ENCODE measurements at regions not wholly inside any gene's neighbourhood (a gene's known extent, or its start where the extent isn't known, plus 50 kb on each side); places are given as distances from the start of the nearest gene placed in this dataset.

DNA sequence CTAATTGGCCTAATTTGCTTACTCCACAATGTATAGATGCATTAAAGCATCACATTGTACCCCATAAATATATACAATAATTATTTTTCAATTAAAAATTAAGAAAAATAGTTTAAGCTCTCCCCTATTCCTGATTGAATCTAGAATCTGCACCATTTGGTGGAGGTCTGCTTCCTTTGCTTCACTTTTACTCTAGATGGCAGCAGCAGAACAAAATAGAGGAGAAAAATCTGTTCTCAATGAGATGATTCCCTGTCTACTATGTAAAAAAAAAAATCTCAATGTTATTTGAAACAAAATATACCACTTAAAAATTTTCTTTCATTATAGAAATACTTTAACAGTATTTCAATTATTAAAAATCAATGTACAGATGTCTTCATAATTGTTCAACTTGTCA is 109.6 kb upstream of the FXR1 start:
- in situ Hi-C loops (cut with HindIII; ENCODE audit: low sequenced_read_pairs): no loop called here
- TF ChIP-seq, protein P1, sequence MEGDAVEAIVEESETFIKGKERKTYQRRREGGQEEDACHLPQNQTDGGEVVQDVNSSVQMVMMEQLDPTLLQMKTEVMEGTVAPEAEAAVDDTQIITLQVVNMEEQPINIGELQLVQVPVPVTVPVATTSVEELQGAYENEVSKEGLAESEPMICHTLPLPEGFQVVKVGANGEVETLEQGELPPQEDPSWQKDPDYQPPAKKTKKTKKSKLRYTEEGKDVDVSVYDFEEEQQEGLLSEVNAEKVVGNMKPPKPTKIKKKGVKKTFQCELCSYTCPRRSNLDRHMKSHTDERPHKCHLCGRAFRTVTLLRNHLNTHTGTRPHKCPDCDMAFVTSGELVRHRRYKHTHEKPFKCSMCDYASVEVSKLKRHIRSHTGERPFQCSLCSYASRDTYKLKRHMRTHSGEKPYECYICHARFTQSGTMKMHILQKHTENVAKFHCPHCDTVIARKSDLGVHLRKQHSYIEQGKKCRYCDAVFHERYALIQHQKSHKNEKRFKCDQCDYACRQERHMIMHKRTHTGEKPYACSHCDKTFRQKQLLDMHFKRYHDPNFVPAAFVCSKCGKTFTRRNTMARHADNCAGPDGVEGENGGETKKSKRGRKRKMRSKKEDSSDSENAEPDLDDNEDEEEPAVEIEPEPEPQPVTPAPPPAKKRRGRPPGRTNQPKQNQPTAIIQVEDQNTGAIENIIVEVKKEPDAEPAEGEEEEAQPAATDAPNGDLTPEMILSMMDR (IDR thresholded peaks at IDR 0.05; ENCODE audit: low read depth, low read length, missing control alignments): peak; percentile 62
- no peak overlapping the region for H3K4me3 ChIP-seq (ENCODE audit: low read depth, low read length)
- DNase-seq (ENCODE audit: low read depth): peak; percentile 3

DNA sequence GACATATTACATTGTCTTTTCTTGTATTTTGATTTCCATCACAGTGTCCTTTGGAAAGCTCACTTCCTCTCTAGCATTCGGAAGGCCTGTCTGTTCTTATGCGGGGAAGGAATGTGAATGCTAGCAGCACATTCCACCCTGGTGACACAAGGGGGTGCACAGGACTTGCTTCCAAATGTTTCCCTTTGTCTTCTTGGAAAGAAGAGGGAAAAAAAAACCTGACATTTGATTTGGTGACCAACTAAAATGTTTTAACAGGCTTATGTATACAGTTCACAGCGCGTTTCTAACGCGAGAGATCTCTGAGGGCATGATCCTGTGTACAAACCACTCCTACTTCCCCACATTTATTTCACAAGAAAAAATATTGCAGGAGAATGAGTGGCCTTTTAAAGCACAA is 107.6 kb upstream of the FXR1 start:
- no peak overlapping the region for H3K4me3 ChIP-seq (ENCODE audit: low read depth, low read length)
- DNase-seq (ENCODE audit: low read depth): peak; percentile 23
- TF ChIP-seq, protein P1 (IDR thresholded peaks at IDR 0.05; ENCODE audit: low read depth, low read length, missing control alignments): peak; percentile 63
- in situ Hi-C loops (cut with HindIII; ENCODE audit: low sequenced_read_pairs): no loop called here

GRCh38 chr3:180808823-180809575 is 103.5 kb upstream of the FXR1 start:
- no peak for DNase-seq (ENCODE audit: low read depth)
- TF ChIP-seq, protein P1 (IDR thresholded peaks at IDR 0.05; ENCODE audit: low read depth, low read length, missing control alignments): no peak
- in situ Hi-C loops (cut with HindIII; ENCODE audit: low sequenced_read_pairs): no loop called here
- H3K4me3 ChIP-seq (ENCODE audit: low read depth, low read length): no peak overlapping the region

GRCh38 chr3:180820400-180820799 is 92.1 kb upstream of the FXR1 start:
- TF ChIP-seq, protein P1 (IDR thresholded peaks at IDR 0.05; ENCODE audit: low read depth, low read length, missing control alignments): no peak
- H3K4me3 ChIP-seq (ENCODE audit: low read depth, low read length): no peak overlapping the region
- DNase-seq (ENCODE audit: low read depth): no peak
- in situ Hi-C loops (cut with HindIII; ENCODE audit: low sequenced_read_pairs): no loop called here

DNA sequence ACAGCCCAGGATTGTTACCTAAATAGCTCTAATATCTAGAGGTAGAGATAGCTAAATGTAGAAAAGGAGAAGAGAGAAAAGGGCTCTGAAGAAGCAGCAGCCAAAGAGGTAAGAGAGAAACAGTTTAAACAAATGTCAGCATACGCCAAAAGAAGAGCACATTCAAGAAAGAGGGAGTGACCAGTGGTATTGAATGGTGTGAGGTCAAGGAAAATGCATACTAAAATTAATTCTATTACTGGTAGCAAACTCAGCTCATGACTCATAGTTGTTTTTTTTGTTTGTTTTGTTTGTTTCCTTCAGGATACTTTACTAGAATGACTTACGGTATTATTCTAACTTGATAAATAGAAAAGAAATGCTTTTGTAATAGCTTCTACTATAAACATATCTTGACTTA is 86.5 kb upstream of the FXR1 start:
- no peak overlapping the region for H3K4me3 ChIP-seq (ENCODE audit: low read depth, low read length)
- TF ChIP-seq, protein P1 (IDR thresholded peaks at IDR 0.05; ENCODE audit: low read depth, low read length, missing control alignments): no peak
- no peak for DNase-seq (ENCODE audit: low read depth)
- in situ Hi-C loops (cut with HindIII; ENCODE audit: low sequenced_read_pairs): no loop called here

DNA sequence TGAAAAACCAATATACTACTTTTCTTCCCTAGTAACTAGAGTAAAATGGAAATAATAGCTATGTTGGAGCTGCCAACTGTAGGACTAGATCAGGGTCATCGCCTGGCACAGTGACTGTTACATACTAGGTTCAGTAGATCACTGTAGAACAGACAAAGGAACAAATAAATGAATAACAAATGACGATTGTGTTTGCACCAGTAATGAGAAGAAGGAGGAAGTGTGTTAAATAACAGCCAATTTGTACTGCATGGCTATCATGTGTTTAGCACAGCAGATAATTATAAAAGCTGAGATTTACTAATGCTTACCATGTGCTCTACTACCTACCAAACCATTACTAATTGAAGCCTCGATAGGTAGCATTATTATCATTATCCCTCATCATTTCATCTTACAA is 85.3 kb upstream of the FXR1 start:
- TF ChIP-seq, protein P1 (IDR thresholded peaks at IDR 0.05; ENCODE audit: low read depth, low read length, missing control alignments): no peak
- H3K4me3 ChIP-seq (ENCODE audit: low read depth, low read length): no peak overlapping the region
- no peak for DNase-seq (ENCODE audit: low read depth)
- in situ Hi-C loops (cut with HindIII; ENCODE audit: low sequenced_read_pairs): no loop called here
